HG02840 (cell line): ENCODE measurements at regions not wholly inside any gene's neighbourhood (a gene's known extent, or its start where the extent isn't known, plus 50 kb on each side); places are given as distances from the start of the nearest gene placed in this dataset.
"Not testable (repeated sequence)": the region's sequence is repeated elsewhere in the genome, so short reads cannot be mapped to it uniquely, and the experiment has no call there.

Source experiments
- ATAC-seq: cut with Tn5 transposase; IDR thresholded peaks from one replicate; pipeline ENCODE4 v1.9.1; 2021; ENCODE audit warnings: mild to moderate bottlenecking, moderate library complexity, moderate number of reproducible peaks; ENCODE audit not compliant: unreplicated experiment, low FRiP score

DNA sequence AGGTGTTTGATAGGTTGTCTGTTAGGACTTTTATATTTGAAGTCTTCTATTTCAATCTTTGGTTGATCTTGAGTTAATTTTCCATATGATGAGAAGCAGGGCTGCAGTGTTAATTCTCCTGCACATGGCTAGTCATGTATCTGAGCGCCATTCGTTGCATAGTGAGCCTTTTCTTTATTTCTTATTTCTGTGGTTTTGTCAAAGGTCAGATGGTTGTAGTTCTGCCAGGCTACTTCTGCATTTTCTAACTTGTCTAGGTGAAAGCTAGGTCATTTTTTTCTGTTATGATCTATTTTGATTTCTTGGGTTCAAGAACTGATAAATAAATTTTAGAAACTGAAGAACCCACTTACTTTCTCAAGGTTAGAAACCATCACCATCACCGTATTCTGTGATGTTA lies 56.7 kb downstream of the CCDC74A start:
- no peak for ATAC-seq

DNA sequence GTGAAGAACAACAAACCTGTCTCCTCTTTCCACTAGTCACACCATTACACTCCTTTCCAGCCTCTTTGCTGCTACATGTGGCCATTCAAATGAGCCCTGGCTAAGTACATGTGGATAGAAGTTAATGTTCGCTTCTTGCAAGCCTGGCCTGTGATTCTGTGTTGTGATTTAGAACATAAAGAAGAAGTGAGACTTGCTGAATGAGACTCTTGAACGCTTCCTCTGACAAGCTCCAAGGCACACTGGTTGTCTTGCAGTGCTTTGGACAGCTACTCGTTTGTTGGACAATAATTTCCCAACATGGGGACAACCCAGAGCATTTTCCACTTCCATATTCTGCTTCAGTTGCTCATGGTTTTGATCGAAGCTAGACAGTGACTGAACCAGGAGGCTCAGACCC lies 57.3 kb downstream of the CCDC74A start:
- ATAC-seq: no peak

DNA sequence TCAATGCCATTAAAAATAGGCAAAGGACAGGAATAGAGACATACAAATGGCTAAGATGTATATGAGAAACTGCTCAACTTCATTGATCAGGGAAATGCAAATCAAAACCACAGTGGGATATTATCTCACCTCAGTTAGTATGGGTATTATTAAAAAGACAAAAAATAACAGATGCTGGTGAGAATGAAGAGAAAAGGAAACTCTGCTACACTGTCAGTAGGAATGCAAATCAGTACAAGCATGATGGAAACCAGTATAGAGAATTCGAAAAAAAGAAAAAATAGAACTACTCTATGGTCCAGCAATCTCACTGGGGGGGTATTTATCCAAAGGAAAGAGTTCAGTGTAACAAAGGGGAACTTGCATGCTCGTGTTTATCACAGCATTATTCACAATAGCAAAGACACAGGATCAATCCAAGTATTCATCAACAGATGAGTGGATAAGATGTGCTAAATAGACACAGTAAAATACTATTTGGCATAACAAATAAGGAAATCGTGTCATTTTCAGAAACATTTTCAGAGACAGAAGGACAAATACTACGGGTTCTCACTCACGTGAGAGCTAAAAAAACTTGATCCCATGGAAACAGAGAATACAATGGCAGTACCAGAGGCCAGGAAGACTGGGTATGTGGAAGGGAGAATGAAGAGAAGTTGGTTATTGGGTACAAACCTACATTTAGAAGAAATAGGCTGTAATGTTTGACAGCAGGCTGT lies 60.6 kb downstream of the CCDC74A start:
- peak; percentile 67 for ATAC-seq

DNA sequence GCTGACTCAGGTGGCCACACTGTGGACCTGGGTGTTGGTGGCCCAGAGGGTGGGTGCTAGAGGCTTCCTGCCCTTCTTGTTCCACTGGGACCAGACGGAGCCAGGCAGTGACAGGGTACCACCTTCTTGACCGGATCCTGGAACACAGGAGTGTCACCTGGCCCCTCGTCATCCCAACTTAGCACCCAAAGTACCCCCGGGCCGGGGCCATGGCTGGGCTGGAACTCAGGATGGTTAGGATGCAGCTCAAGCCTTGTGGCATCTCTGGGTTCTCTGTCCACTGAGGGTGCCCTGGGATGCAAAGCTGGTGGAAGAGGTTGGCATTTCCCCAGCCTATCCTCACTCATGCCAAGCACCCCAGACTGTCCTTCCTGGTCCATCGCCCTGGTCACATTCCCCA lies 61.4 kb downstream of the CCDC74A start:
- ATAC-seq: not testable (repeated sequence)

DNA sequence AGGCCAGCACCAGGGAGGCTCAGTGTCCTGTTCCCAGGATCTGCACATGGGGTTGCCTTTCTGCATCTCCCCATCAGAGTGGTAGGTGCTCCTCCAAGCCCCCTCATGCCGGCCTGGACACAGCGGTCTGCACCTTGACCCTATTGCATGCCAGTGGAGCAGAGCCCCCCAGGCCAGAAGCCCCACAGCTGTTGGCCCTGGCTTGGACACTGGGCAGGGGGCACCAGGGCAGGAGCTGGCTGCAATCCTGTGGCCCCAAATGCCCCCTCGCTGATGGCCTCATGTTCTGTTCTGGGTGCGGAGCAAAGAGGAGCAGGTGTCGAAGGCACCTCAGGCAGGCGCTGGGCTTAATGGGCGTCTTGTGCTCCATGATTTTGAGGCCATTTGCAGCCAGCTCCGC lies 62.7 kb downstream of the CCDC74A start:
- no peak for ATAC-seq

DNA sequence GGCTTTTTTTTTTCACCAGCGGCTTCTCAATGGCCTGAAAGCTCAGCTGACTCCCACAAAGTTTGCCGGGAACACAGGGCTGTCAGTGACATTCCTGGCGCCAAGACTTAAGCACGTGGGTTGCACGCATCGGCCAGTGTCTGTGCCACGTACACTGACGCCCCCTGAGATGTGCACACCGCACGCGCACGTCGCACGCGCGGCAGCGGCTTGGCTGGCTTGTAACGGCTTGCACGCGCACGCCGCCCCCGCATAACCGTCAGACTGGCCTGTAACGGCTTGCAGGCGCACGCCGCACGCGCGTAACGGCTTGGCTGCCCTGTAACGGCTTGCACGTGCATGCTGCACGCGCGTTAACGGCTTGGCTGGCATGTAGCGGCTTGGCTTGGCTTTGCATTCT lies 63.2 kb downstream of the CCDC74A start:
- no peak for ATAC-seq

DNA sequence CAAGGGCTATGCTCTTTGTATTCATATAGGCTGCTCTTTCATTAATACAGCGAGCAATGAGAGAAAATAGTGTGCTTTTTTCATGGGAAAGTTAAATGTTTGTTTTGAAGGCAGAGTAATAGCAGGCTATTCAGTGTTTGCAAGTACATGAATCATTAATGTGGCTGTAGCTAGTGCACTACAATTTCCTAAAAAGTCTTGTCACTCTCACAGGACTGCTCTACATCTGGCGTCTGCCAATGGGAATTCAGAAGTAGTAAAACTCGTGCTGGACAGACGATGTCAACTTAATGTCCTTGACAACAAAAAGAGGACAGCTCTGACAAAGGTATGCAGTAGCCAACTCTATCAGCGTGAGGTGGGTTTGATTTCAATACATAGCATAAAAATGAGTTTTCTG lies 68.9 kb downstream of the CCDC74A start:
- ATAC-seq: not testable (repeated sequence)

DNA sequence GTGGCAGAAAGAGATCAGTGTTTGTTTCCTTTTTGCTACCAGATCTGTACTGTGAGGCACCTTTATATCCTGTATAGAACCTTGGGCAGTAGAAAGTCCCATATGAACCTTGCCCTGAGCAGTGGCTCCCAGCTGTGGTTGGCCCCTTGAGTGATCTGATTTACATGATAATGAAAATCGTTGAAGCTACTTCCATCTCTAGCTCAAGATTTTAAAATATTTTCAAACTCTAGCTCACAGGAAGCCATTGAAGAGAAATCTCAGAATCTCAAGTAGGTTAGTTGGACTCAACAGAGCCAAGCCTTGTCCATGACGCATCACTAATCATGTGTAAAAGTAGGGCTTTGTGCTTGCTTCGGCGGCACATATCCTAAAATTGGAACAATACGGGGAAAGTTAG lies 74.8 kb downstream of the CCDC74A start:
- ATAC-seq: not testable (repeated sequence)

DNA sequence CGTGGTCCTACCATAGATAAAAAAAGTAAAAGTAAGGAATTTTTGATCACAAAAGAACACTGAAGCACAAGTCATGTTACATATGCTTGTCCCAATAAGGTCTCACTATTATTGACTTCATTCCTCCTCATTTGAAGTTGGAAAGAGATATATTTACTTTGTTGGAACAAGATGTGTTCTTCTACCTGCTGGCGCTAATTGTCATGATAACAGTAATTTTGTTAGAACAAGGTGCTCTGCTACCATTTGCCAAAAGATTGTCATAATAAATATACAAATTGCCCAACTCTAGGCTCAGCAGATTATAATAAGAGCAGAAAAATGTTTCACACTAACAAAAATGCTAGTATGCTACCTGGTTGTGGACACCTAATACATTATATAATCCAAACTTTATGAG lies 77.0 kb downstream of the CCDC74A start:
- ATAC-seq: not testable (repeated sequence)

DNA sequence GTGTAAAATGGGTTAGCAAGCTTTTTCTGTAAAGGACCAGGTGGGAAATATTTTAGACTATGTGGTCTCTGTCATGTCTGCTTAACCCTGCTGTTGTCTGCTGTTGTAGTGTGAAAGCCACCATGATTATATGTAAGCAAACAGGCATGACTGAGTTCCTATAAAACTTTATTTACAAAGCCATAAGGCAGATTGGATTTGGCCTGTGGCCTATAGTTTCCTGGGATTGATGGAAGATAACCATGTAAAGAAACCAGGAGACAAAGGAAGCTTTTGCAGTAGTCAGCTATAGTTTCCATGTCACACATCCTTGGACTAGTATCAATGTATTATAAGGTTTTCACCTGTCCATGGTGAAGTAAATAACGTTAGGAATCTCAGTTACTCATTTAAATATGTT lies 78.7 kb downstream of the CCDC74A start:
- not testable (repeated sequence) for ATAC-seq

DNA sequence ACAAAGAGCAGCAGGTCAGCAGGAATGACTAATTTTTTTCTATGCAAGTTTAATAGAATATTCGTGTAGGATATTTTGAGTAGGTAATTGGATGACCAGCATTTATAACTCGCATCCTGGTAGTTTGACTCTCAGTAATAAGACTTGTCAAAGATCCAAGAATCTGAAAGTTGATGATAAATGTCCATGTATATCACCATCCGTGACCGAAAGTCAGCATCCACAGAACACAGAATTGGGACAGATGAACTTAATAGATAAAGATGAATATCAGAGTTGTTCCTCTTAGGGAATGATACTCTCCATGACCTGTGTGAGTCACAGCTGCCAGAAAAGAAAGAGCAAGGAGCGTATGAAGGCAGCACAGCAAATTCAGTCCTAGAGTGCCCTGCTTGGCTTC lies 79.4 kb downstream of the CCDC74A start:
- not testable (repeated sequence) for ATAC-seq

DNA sequence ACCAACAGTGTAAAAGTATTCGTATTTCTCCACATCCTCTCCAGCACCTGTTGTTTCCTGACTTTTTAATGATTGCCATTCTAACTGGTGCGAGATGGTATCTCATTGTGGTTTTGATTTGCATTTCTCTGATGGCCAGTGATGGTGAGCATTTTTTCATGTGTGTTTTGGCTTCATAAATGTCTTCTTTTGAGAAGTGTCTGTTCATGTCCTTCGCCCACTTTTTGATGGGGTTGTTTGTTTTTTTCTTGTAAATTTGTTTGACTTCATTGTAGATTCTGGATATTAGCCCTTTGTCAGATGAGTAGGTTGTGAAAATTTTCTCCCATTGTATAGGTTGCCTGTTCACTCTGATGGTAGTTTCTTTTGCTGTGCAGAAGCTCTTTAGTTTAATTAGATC lies 86.9 kb downstream of the CCDC74A start:
- ATAC-seq: not testable (repeated sequence)

DNA sequence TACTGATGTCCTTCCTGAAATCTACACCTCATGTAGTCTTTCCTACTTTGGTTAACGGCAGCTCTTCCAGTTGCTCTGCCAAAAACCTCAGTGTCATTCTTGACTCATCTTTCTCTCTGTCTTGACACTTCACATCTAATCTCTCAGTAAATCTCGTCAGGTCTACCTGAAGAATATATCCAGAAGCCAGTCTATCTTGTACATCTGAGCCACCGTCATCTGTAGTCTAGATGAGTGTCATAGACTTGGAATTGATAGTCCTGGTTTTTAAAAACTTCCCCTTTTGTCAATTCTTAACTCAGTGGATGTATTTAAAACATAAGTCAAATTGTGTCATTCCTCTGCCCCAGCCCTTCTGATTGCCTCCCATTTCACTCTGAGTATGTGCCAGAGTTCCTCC lies 90.6 kb downstream of the CCDC74A start:
- ATAC-seq: not testable (repeated sequence)

DNA sequence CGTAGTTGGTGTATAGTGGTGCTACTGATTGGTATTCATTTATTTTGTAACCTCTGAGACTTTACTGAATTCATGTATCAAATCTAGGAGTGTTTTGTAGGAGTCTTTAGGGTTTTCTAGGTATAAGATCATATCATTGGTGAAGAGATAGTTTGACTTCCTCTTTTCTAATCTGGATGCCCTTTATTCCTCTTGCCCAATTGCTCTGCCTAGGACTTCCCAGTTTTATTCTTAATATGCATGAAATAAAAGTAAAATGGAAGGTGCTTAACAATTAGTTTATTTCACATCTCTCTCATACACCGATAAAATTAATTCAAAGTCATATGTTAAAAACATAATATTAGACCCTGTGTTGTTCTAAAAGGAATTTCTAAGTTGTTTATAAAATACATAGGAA lies 95.2 kb downstream of the CCDC74A start:
- ATAC-seq: not testable (repeated sequence)

DNA sequence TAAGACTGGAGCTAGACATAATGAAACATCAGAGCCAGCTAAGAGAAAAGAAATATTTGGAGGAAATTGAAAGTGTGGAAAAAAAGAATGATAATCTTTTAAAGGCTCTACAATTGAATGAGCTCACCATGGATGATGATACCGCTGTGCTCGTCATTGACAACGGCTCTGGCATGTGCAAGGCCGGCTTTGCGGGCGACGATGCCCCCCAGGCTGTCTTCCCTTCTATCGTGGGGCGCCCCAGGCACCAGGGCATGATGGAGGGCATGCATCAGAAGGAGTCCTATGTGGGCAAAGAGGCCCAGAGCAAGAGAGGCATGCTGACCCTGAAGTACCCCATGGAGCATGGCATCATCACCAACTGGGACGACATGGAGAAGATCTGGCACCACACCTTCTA lies 98.3 kb downstream of the CCDC74A start:
- ATAC-seq: not testable (repeated sequence)

DNA sequence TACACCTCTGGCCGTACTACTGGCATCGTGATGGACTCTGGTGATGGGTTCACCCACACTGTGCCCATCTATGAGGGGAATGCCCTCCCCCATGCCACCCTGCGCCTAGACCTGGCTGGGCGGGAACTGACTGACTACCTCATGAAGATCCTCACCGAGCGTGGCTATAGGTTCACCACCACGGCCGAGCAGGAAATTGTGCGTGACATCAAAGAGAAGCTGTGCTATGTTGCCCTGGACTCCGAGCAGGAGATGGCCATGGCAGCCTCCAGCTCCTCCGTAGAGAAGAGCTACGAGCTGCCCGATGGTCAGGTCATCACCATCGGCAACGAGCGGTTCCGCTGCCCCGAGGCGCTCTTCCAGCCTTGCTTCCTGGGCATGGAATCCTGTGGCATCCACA lies 98.9 kb downstream of the CCDC74A start:
- not testable (repeated sequence) for ATAC-seq

DNA sequence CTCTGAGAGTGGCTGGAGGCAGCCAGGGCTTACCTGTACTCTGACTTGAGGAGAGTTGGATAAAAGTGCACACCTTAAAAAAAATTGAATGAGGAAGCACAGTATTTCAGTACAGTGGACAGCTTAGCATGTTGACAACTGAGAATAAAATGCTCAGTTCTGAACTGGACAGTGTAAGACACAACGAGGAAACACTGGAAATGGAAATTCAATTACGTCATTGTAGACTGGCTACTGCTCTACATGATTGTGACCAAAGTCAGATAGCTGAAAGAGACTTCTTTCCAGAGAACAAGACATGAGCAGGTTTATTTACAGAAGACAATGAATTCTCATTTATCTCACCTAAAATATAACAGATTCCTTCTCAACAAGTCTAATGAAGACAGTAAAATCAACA lies 100.1 kb downstream of the CCDC74A start:
- not testable (repeated sequence) for ATAC-seq

DNA sequence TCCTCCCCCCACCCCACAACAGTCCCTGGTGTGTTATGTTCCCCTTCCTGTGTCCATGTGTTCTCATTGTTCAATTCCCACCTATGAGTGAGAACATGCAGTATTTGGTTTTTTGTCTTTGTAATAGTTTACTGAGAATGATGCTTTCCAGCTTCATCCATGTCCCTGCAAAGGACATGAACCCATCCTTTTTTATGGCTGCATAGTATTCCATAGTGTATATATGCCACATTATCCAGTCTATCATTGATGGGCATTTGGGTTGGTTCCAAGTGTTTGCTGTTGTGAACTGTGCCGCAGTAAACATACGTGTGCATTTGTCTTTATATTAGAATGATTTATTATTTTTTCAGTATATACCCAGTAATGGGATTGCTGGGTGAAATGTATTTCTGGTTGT lies 104.0 kb downstream of the CCDC74A start:
- not testable (repeated sequence) for ATAC-seq

DNA sequence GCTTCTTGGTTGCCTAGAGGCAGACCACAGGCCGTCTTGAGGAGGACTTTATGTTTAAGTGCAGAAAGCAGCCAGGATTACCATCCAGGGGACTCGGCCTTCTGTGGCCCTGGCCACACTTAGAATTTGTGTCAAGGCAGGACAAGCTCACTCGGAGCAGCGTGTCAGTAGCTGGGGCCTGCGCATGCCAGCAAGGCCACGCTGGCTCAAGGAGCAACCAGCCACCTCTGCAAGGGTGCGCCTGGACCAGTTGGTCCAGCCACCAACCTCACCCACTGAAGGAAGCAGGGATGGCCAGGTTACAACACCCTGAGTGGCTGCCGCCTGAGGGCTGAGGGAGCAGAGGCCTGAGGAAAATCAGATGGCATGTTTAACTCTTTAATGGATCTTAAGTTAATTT lies 105.7 kb downstream of the CCDC74A start:
- ATAC-seq: not testable (repeated sequence)

DNA sequence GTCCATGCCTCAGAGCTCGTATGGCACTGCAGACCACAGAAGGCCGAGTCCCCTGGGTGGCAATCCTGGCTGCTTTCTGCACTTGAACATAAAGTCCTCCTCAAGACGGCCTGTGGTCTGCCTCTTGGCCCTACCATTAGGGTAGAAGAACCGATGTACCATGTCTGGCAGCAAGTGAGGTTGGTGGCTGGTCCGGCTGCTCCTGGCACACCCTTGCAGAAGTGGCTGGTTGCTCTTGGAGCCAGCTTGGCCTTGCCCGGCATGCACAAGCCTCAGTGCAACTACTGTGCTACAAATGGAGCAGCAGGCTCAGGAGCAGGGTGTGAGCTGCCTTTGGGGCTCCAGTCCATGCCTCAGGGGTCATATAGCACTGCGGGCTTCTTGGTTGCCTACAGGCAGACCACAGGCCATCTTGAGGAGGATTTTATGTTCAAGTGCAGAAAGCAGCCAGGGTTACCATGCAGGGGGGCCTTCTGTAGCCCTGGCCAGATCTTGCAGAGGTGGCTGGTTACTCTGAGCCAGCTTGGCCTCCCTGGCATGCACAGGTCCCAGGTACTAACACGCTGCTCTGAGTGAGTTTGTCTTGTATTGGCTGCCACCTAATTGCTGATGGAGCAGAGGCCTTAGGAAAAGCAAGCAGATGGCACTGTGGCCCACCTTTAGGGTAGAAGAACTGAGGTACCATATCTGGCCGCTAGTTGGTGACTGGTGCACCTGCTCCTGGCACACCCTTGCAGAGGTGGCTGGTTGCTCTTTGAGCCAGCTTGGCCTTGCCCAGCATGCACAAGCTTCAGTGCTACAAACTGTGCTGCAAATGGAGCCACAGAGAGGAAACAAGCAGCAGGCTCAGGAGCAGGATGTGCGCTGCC lies 106.4 kb downstream of the CCDC74A start:
- not testable (repeated sequence) for ATAC-seq

DNA sequence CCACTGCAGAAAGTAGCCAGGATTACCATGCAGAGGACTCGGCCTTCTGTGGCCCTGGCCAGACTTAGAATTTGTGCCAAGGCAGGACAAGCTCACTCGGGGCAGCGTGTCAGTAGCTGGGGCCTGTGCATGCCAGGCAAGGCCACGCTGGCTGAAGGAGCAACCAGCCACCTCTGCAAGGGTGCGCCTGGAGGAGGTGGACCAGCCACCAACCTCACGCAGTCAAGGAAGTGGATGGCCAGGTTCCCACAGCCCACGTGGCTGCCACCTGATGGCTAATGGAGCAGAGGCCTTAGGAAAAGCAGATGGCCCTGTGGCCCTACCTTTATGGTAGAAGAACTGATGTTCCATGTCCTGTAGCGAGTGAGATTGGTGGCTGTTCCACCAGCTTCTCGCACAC lies 107.9 kb downstream of the CCDC74A start:
- ATAC-seq: no peak
